ENCODE measurements at regions not wholly inside any gene's neighbourhood (a gene's known extent, or its start where the extent isn't known, plus 50 kb on each side); places are given as distances from the start of the nearest gene placed in this dataset.

GRCh38 chr6:112501705-112502104 lies 154.6 kb downstream of the RFPL4B start:
- TF ChIP-seq CTCF (IDR thresholded peaks at IDR 0.05) = no peak
- no peak for TF ChIP-seq REST (IDR thresholded peaks at IDR 0.05; ENCODE audit: insufficient read depth in 1 of 2, low read depth in 2 of 2, low read length in 1 of 2)
- TF ChIP-seq POLR2AphosphoS5 (IDR thresholded peaks at IDR 0.05; ENCODE audit: low read depth, low read length) = no peak
